ENCODE measurements at regions not wholly inside any gene's neighbourhood (a gene's known extent, or its start where the extent isn't known, plus 50 kb on each side); places are given as distances from the start of the nearest gene placed in this dataset.

GRCh38 chr11:15483205-15483604 is 368.5 kb downstream of the INSC start (continued):
- TF ChIP-seq, protein P1, sequence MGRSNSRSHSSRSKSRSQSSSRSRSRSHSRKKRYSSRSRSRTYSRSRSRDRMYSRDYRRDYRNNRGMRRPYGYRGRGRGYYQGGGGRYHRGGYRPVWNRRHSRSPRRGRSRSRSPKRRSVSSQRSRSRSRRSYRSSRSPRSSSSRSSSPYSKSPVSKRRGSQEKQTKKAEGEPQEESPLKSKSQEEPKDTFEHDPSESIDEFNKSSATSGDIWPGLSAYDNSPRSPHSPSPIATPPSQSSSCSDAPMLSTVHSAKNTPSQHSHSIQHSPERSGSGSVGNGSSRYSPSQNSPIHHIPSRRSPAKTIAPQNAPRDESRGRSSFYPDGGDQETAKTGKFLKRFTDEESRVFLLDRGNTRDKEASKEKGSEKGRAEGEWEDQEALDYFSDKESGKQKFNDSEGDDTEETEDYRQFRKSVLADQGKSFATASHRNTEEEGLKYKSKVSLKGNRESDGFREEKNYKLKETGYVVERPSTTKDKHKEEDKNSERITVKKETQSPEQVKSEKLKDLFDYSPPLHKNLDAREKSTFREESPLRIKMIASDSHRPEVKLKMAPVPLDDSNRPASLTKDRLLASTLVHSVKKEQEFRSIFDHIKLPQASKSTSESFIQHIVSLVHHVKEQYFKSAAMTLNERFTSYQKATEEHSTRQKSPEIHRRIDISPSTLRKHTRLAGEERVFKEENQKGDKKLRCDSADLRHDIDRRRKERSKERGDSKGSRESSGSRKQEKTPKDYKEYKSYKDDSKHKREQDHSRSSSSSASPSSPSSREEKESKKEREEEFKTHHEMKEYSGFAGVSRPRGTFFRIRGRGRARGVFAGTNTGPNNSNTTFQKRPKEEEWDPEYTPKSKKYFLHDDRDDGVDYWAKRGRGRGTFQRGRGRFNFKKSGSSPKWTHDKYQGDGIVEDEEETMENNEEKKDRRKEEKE (IDR thresholded peaks at IDR 0.05; ENCODE audit: borderline replicate concordance in 1 of 2, control insufficient read depth in 1 of 2, low read depth in 2 of 2, low read length in 1 of 2) = no peak
- no peak for TF ChIP-seq ZNF174 (CRISPR knock-in tag; IDR thresholded peaks at IDR 0.05)

DNA sequence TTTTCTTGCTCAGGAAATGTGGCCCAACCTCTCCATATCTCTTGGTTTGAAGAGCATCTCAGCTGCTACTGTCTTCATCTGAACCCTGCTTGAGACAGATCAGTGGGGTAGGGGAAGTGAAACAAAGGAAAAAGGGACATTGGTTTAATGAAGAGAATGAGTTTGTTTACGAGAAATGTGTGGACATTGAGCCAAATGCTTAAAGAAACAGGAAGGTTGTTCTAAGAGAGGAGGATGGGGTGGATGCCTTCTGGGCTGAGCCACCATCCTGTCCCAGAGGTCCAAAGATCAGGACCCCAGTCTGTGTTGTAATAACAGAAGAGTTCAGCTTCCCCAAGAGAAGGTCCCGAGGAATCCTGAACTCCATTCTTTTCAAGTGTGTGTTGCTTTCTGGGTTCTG is 369.7 kb downstream of the INSC start:
- no peak overlapping the region for H3K9ac ChIP-seq (ENCODE audit: insufficient read depth in 1 of 2, low read depth in 2 of 2, low read length in 2 of 2)
- POLR2A ChIA-PET = no interaction called here
- WGBS (ENCODE audit: insufficient coverage, low coverage, missing lambda C conversion rate) = 3% methylated on average over 2 of the region's 2 CpGs

More for the DNA sequence above, 369.7 kb downstream of the INSC start:
- Histone ChIP-seq H3K36me3 (ENCODE audit: control insufficient read depth, insufficient read depth, low read length) (no peaks in the 10 kb centered on the region), H3K4me1 (replicated peaks in 1 of 2; ENCODE audit: control insufficient read depth in 2 of 2, insufficient read depth in 2 of 2, low read length in 2 of 2) (no peaks in the 10 kb centered on the region), H3K27me3 (ENCODE audit: control insufficient read depth in 2 of 2, insufficient read depth in 2 of 2, low read length in 2 of 2) (no peaks in the 10 kb centered on the region), H3K4me3 (no peak overlapping the region), H3K79me2 (ENCODE audit: control insufficient read depth, insufficient read depth, low read length) (no peaks in the 10 kb centered on the region), H3K9me3 (replicated peaks; ENCODE audit: control insufficient read depth, insufficient read depth, low read depth, low read length) (no peaks in the 10 kb centered on the region), H3K27ac (ENCODE audit: extremely low read depth, low read depth, low read length) (no peak overlapping the region), H2AFZ (ENCODE audit: low read depth, low read length) (no peak overlapping the region), H3K4me2 (ENCODE audit: insufficient read depth, low read length) (no peak overlapping the region), H4K20me1 (replicated peaks; ENCODE audit: control insufficient read depth, insufficient read depth, low read length) (no peaks in the 10 kb centered on the region), H3K9me1 (ENCODE audit: control insufficient read depth, insufficient read depth, low read length) (no peaks in the 10 kb centered on the region)
- intact Hi-C loops (cut with micrococcal nuclease) (no loop called here), in situ Hi-C loops (cut with MboI) (no loop called here)
- TF ChIP-seq SUPT5H (IDR thresholded peaks at IDR 0.05) (no peak), MECOM (CRISPR knock-in tag; IDR thresholded peaks at IDR 0.05) (no peak), CBFB (CRISPR knock-in tag; IDR thresholded peaks at IDR 0.05) (no peak)
- DNase-seq (ENCODE audit: extremely low read depth in 1 of 4, low spot score in 3 of 4) (no peak), ATAC-seq (no peak), FAIRE-seq (no peak)
- BruUV-seq (replicated peaks) = no TSS peak
- CTCF ChIA-PET (ENCODE audit: low intra/inter-chr PET ratio) = no interaction called here
